Ovary (tissue), 7 donors: ENCODE measurements at regions not wholly inside any gene's neighbourhood (a gene's known extent, or its start where the extent isn't known, plus 50 kb on each side); places are given as distances from the start of the nearest gene placed in this dataset.

Experiments
- DNase-seq, 5 donors: peaks; one replicate each; pipeline ENCODE4 v3.0.0-alpha.2; 2019 to 2020
- H3K27ac ChIP-seq, 2 donors: fragments of 200-600 bp; one replicate each; pipeline versions ENCODE4 v1.5.1 to v1.8.0; 2019 to 2022
- H3K27me3 ChIP-seq: fragments of 200-600 bp; one replicate; pipeline ENCODE4 v1.8.0; 2022
- H3K36me3 ChIP-seq: fragments of 200-600 bp; sonication (generic); one replicate; pipeline ENCODE4 v1.5.1; 2019
- H3K4me1 ChIP-seq: one replicate; pipeline ENCODE4 v1.8.1; 2013; ENCODE audit warnings: mild to moderate bottlenecking, moderate library complexity; ENCODE audit not compliant: insufficient read depth
- H3K4me3 ChIP-seq: fragments of 200-600 bp; sonication (generic); one replicate; pipeline ENCODE4 v1.5.1; 2017
- H3K9me3 ChIP-seq, 2 donors: fragments of 200-600 bp in 1 of 2; sonication (generic) in 1 of 2; one replicate each; pipeline versions ENCODE4 v1.5.1 to v1.8.1; 2013 to 2019; ENCODE audit warnings: mild to moderate bottlenecking in 1 of 2, moderate library complexity in 1 of 2
- CTCF ChIP-seq, 3 donors: fragments of 450-650 bp in 2 of 3; fragments of 200-600 bp in 1 of 3; IDR thresholded peaks; one replicate each; pipeline versions ENCODE4 v1.5.1 to v1.8.0; 2016 to 2022; ENCODE audit warnings: antibody characterized with exemption in 3 of 3, mild to moderate bottlenecking in 1 of 3
- EP300 ChIP-seq: sonication (generic); formaldehyde crosslinking; IDR thresholded peaks from one replicate; pipeline ENCODE4 v1.6.1; 2017; ENCODE audit warnings: antibody characterized with exemption
- POLR2A ChIP-seq: fragments of 450-650 bp; IDR thresholded peaks from one replicate; pipeline ENCODE4 v1.6.1; 2017; ENCODE audit warnings: antibody characterized with exemption, mild to moderate bottlenecking, moderate library complexity
- WGBS, 3 donors: extraction: QIAGEN DNeasy Blood & Tissue Kit in 1 of 3; methylation state at CpG; one replicate each; pipeline versions ENCODE4 v1.1.5 to v1.1.7; 2013 to 2017; 5-methylcytosine and 5-hydroxymethylcytosine counted together
- intact Hi-C, 4 donors: fragments of 100-400 bp; cut with DNase I; formaldehyde crosslinking; loops; one replicate each; pipeline versions ENCODE4 v1.11.0 to v1.15.1; 2022 to 2023
- donor health status: DM: no; HTN: no; CAD: no; lungs with moderate emphysema.
- donor health status: DM: no; HTN: no; CAD: no.
- donor health status: Bipolar disorder and iron deficiency.
- donor health status: DM: no; HTN: no; CAD: no.
- donor health status: DM: yes; HTN: yes; CAD: no.

DNA sequence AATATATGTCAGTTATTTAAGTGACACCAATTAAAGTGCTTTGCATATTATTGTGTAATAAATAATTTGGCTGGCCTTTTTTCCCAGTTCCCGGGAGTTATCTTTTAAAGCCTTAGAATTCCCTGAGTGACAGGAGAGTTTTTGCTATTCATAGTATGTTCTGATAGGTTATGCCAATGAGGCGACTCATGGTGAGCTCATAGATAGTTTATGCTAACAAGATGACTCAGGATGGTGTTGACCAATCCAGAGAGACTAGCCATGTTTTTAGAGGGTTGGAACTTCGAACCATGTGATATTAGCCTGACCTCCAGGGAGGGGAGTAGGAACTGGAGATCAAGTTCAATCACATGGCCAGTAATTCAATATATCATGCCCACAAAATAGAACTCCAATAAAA is 310.8 kb downstream of the USP25 start:
- TF ChIP-seq CTCF (IDR thresholded peaks at IDR 0.05) (no peak), POLR2A (no peak)
- no peak overlapping the region for H3K27ac ChIP-seq
- no peaks in the 10 kb centered on the region for H3K27me3 ChIP-seq
- no peaks in the 10 kb centered on the region for H3K9me3 ChIP-seq
- no peak for DNase-seq
- H3K36me3 ChIP-seq, result no peaks in the 10 kb centered on the region
- no peaks in the 10 kb centered on the region for H3K4me1 ChIP-seq
- intact Hi-C loops, result no loop called here
- H3K4me3 ChIP-seq, result no peak overlapping the region
- 89 to 94% (median 93%) methylated on average over 3 of the region's 3 CpGs for WGBS, 3 donors

- intact Hi-C loops, result no loop called here
- no peak overlapping the region for H3K27ac ChIP-seq
- no peaks in the 10 kb centered on the region for H3K36me3 ChIP-seq
- no peaks in the 10 kb centered on the region for H3K27me3 ChIP-seq
- no peaks in the 10 kb centered on the region for H3K4me1 ChIP-seq
- TF ChIP-seq EP300 (no peak), CTCF (IDR thresholded peaks at IDR 0.05) (no peak), POLR2A (no peak)
- no peak overlapping the region for H3K4me3 ChIP-seq
- no peak for DNase-seq
- H3K9me3 ChIP-seq, result no peaks in the 10 kb centered on the region
These were observed 314.9 kb downstream of the USP25 start for GRCh38 chr21:16044676-16045075.

GRCh38 chr21:16046656-16047330 is 317.0 kb downstream of the USP25 start:
- Histone ChIP-seq H3K4me1 (no peaks in the 10 kb centered on the region), H3K27ac (no peak overlapping the region), H3K9me3 (no peaks in the 10 kb centered on the region), H3K4me3 (no peak overlapping the region), H3K27me3 (no peaks in the 10 kb centered on the region), H3K36me3 (no peaks in the 10 kb centered on the region)
- DNase-seq, result no peak
- WGBS, 3 donors, result 81 to 93% (median 85%) methylated on average over 5 of the region's 5 CpGs
- TF ChIP-seq POLR2A, result no peak
- TF ChIP-seq CTCF (IDR thresholded peaks at IDR 0.05), result no peak
- TF ChIP-seq EP300, result no peak
- intact Hi-C loops, result no loop called here

- WGBS, 3 donors, result 42 to 47% (median 46%) methylated on average over 3 of the region's 3 CpGs
- Histone ChIP-seq H3K9me3 (no peaks in the 10 kb centered on the region), H3K4me1 (no peaks in the 10 kb centered on the region), H3K27ac (no peak overlapping the region), H3K4me3 (no peak overlapping the region), H3K27me3 (no peaks in the 10 kb centered on the region), H3K36me3 (no peaks in the 10 kb centered on the region)
- no peak for TF ChIP-seq POLR2A
- no peak for TF ChIP-seq CTCF (IDR thresholded peaks at IDR 0.05)
- no peak for TF ChIP-seq EP300
- intact Hi-C loops, result no loop called here
- no peak for DNase-seq
These were observed 318.1 kb downstream of the USP25 start for GRCh38 chr21:16047904-16048303.
